B cell (primary cell): ENCODE measurements at regions not wholly inside any gene's neighbourhood (a gene's known extent, or its start where the extent isn't known, plus 50 kb on each side); places are given as distances from the start of the nearest gene placed in this dataset.

Source experiments
- CTCF ChIP-seq: fragments of 200-600 bp; IDR thresholded peaks from one replicate; pipeline ENCODE4 v1.8.0; 2022; ENCODE audit warnings: antibody characterized with exemption, mild to moderate bottlenecking
- EZH2 ChIP-seq: IDR thresholded peaks from 2 replicates; pipeline ENCODE4 v1.6.1; 2012; ENCODE audit warnings: borderline replicate concordance, low read depth, mild to moderate bottlenecking, moderate library complexity, low read length; ENCODE audit not compliant: insufficient read depth, poor library complexity, severe bottlenecking

GRCh38 chr1:218513328-218513727, 168.2 kb downstream of the TGFB2 start:
- no peak for TF ChIP-seq CTCF
- no peak for TF ChIP-seq EZH2
